Prostate gland (tissue), 2 donors: ENCODE measurements at regions not wholly inside any gene's neighbourhood (a gene's known extent, or its start where the extent isn't known, plus 50 kb on each side); places are given as distances from the start of the nearest gene placed in this dataset.
"Not testable (repeated sequence)": the region's sequence is repeated elsewhere in the genome, so short reads cannot be mapped to it uniquely, and the experiment has no call there.

Source experiments
- DNase-seq: peaks from one replicate; pipeline ENCODE4 v3.0.0-alpha.2; 2019; ENCODE audit warnings: low spot score
- H3K27ac ChIP-seq, 2 donors: fragments of 200-600 bp; sonication (generic); 2 replicates each; pipeline ENCODE4 v1.5.1; 2017 to 2019
- H3K27me3 ChIP-seq: fragments of 200-600 bp; sonication (generic); replicated peaks from 2 replicates; pipeline ENCODE4 v1.5.1; 2019; ENCODE audit not compliant: insufficient read depth
- H3K36me3 ChIP-seq, 2 donors: fragments of 200-600 bp; sonication (generic); 1 replicate in 1 of 2; 2 replicates in 1 of 2; pipeline versions ENCODE4 v1.5.1 to v1.8.1; 2017 to 2019
- H3K4me1 ChIP-seq: fragments of 200-600 bp; sonication (generic); replicated peaks from 2 replicates; pipeline ENCODE4 v1.5.1; 2019
- H3K4me3 ChIP-seq, 2 donors: fragments of 200-600 bp; sonication (generic); 2 replicates each; pipeline ENCODE4 v1.5.1; 2017 to 2019
- H3K9me3 ChIP-seq: fragments of 200-600 bp; sonication (generic); 2 replicates; pipeline ENCODE4 v1.5.1; 2017
- POLR2A ChIP-seq: fragments of 450-650 bp; IDR thresholded peaks from one replicate; pipeline ENCODE4 v1.6.1; 2016; ENCODE audit warnings: antibody characterized with exemption, mild to moderate bottlenecking
- POLR2AphosphoS5 ChIP-seq: sonication (generic); formaldehyde crosslinking; IDR thresholded peaks from one replicate; pipeline ENCODE4 v1.6.1; 2017; ENCODE audit warnings: antibody characterized with exemption
- WGBS: methylation state at CpG from one replicate; pipeline ENCODE4 v1.1.5; 2018; 5-methylcytosine and 5-hydroxymethylcytosine counted together
- intact Hi-C: fragments of 100-400 bp; cut with DNase I; formaldehyde crosslinking; loops from one replicate; pipeline ENCODE4 v1.14.2; 2022
- TF ChIP-seq, protein P1 (sequence below), 4 experiments: fragments of 200-600 bp in 2 of 4; fragments of 450-650 bp in 2 of 4; sonication (generic) in 2 of 4; IDR thresholded peaks; 1 replicate in 3 of 4; 2 replicates in 1 of 4; pipeline ENCODE4 v1.5.1; 2016 to 2019; ENCODE audit warnings: antibody characterized with exemption in 4 of 4, mild to moderate bottlenecking in 2 of 4, moderate library complexity in 2 of 4

DNA sequence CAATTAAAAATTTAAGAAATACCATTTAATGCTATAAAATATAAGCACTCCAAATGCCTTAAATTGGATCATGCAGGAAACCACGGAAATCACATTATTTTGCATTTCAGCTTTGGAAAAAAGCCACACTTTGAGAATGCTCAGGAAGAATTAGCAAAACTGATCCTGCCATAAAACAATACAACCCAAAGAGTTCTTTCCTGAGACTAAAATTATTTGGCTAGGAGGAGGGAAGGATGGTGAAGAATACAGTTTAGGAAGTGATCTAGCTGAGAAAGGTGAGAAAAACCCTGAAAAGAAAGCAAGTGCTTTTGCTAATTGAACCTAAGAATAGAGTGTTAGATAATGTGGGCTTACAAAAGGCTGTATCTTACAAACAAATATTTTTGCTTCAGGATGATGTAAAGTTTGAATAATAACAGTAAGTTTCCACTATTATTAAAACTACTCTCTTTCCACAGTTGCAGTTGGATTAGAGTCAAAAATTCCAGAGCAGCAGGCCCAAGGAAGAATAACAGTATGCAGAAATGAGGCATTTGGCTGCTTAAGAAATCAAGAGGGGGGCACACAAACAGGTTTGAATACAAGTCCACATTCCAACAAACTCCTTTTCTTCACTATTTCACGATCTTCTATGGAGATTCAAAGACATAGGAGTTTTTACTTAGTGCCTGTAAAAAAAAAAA lies 565.4 kb downstream of the RFPL4B start:
- no peak for DNase-seq

DNA sequence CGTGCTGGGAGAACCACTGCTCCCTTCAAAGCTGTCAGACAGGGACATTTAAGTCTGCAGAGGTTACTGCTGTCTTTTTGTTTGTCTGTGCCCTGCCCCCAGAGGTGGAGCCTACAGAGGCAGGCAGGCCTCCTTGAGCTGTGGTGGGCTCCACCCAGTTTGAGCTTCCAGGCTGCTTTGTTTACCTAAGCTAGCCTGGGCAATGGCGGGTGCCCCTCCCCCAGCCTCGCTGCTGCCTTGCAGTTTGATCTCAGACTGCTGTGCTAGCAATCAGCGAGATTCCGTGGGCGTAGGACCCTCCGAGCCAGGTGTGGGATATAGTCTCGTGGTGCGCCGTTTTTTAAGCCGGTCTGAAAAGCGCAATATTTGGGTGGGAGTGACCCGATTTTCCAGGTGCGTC lies 572.6 kb downstream of the RFPL4B start:
- H3K9me3 ChIP-seq, H3K27me3 ChIP-seq, intact Hi-C loops, DNase-seq, H3K36me3 ChIP-seq, H3K27ac ChIP-seq, H3K4me3 ChIP-seq, H3K4me1 ChIP-seq: not testable (repeated sequence)
- WGBS, result 85% methylated on average over 10 of the region's 14 CpGs

More for the DNA sequence above, 565.4 kb downstream of the RFPL4B start:
- WGBS, result 32% methylated on average over 2 of the region's 2 CpGs
- Histone ChIP-seq H3K27me3 (no peaks in the 10 kb centered on the region), H3K4me3 (no peak overlapping the region), H3K27ac (no peak overlapping the region), H3K9me3 (no peaks in the 10 kb centered on the region), H3K36me3 (no peaks in the 10 kb centered on the region), H3K4me1 (no peaks in the 10 kb centered on the region)
- TF ChIP-seq POLR2AphosphoS5 (no peak), POLR2A (no peak)
- TF ChIP-seq, protein P1, sequence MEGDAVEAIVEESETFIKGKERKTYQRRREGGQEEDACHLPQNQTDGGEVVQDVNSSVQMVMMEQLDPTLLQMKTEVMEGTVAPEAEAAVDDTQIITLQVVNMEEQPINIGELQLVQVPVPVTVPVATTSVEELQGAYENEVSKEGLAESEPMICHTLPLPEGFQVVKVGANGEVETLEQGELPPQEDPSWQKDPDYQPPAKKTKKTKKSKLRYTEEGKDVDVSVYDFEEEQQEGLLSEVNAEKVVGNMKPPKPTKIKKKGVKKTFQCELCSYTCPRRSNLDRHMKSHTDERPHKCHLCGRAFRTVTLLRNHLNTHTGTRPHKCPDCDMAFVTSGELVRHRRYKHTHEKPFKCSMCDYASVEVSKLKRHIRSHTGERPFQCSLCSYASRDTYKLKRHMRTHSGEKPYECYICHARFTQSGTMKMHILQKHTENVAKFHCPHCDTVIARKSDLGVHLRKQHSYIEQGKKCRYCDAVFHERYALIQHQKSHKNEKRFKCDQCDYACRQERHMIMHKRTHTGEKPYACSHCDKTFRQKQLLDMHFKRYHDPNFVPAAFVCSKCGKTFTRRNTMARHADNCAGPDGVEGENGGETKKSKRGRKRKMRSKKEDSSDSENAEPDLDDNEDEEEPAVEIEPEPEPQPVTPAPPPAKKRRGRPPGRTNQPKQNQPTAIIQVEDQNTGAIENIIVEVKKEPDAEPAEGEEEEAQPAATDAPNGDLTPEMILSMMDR (IDR thresholded peaks at IDR 0.05), result no peak
- intact Hi-C loops, result no loop called here

DNA sequence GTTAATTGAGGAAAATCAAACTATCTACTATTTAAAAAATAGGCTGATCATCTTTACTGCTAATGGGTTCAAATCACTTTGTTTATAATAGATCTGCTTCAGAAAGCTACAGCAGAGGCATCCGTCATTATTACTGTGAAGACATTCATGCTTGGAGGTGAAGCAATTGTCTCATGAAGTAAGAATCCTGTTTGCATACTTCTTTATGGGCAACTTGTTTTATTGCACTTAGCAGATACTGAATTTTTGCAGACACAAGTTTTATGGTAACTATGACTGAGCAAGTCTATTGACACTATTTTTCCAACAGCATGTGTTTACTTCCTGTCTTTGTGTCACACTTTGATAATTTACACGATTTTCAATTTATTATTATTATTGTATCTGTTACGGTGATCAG lies 573.9 kb downstream of the RFPL4B start:
- no peaks in the 10 kb centered on the region for H3K9me3 ChIP-seq
- H3K4me1 ChIP-seq, result no peaks in the 10 kb centered on the region
- H3K27me3 ChIP-seq, result no peaks in the 10 kb centered on the region
- 62% methylated on average over 3 of the region's 3 CpGs for WGBS
- H3K36me3 ChIP-seq, result no peaks in the 10 kb centered on the region
- no peak overlapping the region for H3K4me3 ChIP-seq
- TF ChIP-seq, protein P1 (IDR thresholded peaks at IDR 0.05), result no peak
- TF ChIP-seq POLR2A (no peak), POLR2AphosphoS5 (no peak)
- no peak overlapping the region for H3K27ac ChIP-seq
- intact Hi-C loops, result no loop called here
- DNase-seq, result no peak

DNA sequence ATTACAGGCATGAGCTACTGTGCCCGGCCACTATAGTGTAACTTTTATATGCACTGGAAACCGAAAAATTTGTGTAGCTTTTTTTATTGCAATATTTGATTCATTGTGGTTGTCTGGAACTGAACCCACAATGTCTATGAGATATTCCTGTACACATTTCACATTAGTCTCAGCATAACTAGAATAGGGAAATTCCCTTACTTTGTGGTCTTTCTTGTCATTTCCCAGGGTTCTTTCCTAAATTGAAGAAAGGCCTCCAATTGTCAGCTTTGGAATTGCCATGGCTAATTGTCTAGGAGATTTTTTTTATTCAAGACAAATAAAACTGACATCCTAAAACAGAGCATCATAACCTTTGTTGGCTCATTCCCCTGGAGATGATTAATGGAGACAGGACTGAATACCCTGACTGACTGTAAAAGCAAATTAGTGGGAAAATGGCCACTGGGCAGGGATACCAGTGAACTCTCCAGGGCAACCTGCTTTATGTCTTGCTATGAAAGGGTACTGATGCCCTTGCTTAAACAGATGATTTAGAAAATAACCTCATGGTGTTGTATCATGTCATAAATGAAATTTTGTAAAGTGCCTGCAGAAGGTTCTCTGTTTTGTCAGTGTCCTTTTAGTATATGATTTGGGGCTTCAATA lies 576.9 kb downstream of the RFPL4B start:
- no peak for DNase-seq
- Histone ChIP-seq H3K9me3 (no peaks in the 10 kb centered on the region), H3K4me3 (no peak overlapping the region), H3K4me1 (no peaks in the 10 kb centered on the region), H3K27me3 (no peaks in the 10 kb centered on the region), H3K36me3 (no peaks in the 10 kb centered on the region), H3K27ac (no peak overlapping the region)
- WGBS, result 83% methylated on average over 2 of the region's 2 CpGs
- intact Hi-C loops, result no loop called here
- no peak for TF ChIP-seq POLR2AphosphoS5
- TF ChIP-seq, protein P1 (IDR thresholded peaks at IDR 0.05), result no peak
- no peak for TF ChIP-seq POLR2A

DNA sequence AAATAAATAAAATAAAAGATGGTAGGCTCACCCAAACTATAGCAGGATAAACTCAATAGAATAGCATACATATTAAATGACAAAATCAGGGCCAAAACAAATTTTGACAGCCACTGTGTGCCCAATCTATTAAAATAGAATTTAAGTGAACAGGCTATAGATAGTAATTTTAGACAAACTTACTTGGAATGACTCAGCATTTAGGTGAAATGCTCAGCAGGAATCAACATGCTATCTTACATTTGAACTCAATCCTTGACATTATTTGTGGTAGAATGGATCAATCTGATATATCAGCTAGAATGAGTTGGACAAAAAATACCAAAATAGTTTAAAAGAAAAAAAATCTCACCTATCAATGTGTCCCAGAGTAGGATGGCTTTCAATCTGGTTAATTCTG lies 578.6 kb downstream of the RFPL4B start:
- Histone ChIP-seq H3K27me3 (no peaks in the 10 kb centered on the region), H3K36me3 (no peaks in the 10 kb centered on the region), H3K9me3 (no peaks in the 10 kb centered on the region), H3K4me3 (no peak overlapping the region), H3K4me1 (no peaks in the 10 kb centered on the region), H3K27ac (no peak overlapping the region)
- intact Hi-C loops, result no loop called here
- DNase-seq, result no peak
- TF ChIP-seq, protein P1 (IDR thresholded peaks at IDR 0.05), result no peak
